HG02798 (cell line): ENCODE measurements at regions not wholly inside any gene's neighbourhood (a gene's known extent, or its start where the extent isn't known, plus 50 kb on each side); places are given as distances from the start of the nearest gene placed in this dataset.

Experiments
- ATAC-seq: cut with Tn5 transposase; IDR thresholded peaks from one replicate; pipeline ENCODE4 v1.9.1; 2021; ENCODE audit warnings: mild to moderate bottlenecking; ENCODE audit not compliant: unreplicated experiment, poor library complexity

- ATAC-seq: no peak
Measured at GRCh38 chr4:54541426-54542118, 116.2 kb upstream of the KIT start.

DNA sequence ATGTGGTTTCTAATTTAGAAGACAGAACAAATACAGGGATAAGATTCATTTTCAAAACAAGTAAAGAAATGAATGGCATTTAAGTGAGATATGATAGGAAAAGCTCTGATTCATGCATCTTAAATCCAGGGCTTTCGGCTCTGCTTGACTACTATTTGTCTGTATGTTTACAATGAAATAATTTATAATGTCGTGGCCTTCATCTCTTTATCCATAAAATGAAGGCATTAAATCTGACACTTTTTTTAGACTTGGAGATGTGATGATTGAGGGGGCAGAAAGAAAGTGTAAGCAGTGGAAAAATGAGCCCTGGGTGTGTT lies 115.7 kb upstream of the KIT start:
- ATAC-seq: no peak

DNA sequence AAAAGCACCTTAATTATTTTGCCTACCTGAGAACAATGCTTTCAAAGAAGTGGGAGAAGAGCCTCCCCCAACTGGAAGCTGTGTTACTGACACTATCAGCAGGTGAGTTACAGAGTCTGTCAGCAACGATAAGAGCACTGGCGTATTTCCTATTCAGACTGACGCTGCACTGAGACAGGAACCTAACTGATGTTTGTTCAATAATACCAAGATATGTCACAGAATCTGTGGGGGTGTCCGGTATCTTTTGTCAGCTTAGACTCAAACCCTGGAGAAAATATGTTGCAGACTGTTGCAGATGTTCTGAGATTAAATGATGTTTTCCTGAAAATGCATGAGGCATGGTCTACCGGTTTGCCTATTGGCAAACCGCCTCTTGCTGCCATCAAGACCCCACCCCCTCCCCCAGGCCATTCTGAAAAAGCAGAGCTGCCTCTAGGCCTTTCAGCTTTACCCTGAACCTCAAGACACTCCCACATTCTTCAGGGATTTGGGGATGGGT lies 115.2 kb upstream of the KIT start:
- no peak for ATAC-seq

- ATAC-seq: no peak
Measured at GRCh38 chr4:54543088-54543795, 114.5 kb upstream of the KIT start.

DNA sequence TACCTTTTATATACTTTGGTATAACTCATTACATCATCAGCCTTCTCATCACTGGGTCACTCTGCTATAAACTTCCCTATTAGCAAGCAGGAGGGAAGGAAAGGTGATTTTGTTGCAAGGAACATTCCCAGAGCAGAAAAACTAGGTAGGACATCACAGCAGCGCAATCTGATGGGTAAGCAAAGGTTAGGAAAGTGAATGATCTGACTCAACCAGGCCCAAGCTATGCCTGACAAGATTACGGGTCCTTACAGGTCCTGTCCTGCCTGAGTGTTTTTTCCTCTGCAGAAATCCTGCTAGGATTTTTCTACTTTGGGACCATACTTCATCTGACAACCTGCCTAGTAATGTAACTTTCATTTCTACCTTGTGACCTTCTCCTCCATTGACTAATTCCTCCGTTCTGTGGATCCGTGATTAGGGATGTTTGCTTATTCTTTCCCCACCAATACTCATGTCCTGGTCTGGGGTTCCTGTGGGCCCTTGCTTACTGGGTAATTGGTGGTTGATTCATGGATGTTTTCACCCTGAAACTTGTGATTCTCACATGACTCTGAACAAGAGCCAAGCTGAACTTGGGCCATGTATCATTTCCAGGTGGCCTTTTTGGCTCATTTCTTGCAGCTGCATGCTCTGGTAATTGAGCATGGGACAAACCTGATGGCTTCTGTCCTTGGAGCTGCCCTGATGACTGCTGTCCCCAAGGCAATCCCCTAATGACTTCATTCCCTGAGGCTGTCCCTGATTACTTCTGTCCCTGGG lies 111.9 kb upstream of the KIT start:
- ATAC-seq: no peak

GRCh38 chr4:54547299-54548097 lies 110.3 kb upstream of the KIT start:
- peak; percentile 60 for ATAC-seq

DNA sequence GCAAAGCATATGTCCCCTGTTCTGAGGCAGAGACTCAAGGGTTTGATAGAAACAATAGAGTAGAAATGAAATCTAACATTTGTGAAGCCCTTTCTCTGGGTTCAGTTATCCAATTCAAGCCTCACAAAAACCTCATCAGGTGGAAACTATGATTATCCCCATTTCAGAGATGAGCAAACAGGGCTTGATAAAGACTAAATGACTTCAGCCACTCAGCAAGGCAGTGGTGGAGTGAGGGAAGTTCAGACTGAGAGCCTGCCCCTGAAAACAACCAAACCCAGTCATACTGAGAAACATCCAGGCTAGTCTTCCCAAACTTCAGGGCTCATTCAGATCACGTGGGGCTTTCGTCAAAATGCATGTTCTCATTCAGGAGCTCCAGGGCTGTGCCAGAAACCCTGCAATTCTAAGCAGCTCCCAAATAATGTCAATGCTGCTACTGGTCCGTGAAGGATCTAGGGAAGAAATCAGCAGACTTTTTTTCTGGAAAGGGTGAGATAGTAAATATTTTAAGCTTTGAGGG lies 109.6 kb upstream of the KIT start:
- peak; percentile 29 for ATAC-seq

DNA sequence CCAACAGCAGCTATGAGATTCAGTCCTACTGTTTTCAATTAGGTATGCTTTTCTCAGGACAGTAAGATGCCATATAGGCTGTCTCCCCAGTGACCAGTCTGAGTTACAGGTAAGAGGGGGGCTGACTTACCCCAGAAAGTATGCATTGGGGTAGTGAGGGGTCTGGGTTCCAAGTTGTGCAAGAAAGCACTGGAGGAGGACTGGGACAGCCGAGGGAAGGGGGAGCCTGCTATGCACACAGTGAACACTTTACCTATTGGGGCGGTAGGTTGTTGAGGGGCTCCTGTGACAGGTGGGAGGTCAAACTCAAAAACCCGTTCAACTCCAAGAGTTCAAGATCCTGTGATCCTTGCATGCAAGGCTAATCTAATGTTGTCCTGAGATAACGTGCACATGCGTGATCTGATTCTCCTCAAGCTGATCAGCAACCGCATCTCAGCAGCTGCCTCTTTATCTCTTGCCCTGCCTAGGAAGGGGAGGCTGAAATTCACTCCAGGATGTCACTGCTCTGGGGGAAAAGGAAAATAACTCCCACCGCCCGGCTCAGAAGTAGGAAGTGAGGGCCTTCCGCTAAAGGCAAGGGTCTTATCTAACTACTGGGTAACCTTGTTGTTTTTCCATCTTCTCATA lies 108.8 kb upstream of the KIT start:
- ATAC-seq: no peak

GRCh38 chr4:54550395-54551171 lies 107.2 kb upstream of the KIT start:
- ATAC-seq: no peak

DNA sequence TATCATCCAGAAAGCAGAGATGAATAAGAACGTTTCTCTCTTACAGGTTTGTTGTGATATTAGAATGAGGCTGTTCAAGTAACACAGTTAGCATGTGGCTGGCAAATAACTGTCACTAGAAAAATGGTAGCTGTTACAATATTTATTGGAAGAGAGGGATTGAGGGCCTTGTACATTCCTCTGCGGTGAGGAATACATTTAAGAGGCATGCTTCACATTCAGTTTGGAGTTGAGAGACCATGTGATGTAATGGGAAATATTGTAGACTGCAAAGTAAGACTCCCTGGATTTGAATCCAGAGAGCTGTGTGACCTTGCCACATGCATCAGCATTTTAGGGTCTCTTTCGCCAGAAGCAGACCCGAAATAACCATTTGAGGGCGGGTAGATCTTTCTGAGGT lies 104.8 kb upstream of the KIT start:
- no peak for ATAC-seq

DNA sequence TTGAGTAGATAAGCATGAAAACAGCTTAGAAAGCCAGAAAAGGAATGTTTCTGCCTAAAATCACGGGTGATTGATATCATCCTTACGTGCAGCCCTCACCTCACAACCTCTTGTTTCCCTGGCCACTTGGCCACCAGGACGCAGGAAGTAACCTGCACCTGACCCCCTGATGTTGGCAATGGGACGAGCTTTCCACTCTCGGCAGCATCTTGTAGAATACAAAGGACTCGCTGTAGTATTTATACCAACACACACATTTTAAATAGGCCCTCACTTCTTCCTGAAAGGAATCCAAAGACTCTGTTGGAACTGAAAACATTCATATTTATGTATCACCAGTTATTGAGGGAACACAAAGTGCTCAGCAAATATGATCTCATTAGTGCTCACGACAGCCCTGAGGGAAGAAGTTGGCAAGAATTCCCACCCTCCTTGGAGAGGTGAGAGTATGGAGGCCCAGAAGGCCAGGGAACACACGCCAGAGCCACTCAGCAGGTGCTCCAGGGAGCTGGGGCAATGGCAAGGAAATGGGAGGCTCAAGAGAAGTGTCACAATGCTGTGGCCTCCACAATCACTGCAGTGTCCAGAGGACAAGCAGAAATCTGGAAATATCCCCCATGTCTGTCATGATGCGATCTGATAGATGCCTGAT lies 103.3 kb upstream of the KIT start:
- no peak for ATAC-seq

DNA sequence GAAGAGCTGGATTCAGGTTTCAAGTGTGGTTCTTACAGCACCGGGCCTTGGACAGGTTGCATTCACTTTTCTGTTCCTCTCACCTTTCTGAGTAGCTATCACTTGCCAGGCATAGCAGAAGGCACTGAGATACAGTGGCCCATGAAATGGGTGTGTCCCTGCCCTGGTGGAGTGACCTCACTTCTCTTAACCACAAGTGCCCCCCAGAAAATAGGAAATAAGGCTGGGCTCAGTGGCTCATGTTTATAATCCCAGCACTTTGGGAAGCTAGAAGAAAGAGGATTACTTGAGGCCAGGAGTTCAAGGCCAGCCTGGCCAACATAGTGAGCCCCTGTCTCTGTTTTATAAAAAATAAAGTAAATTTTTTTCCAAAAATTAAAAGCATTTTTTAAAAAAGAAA lies 101.7 kb upstream of the KIT start:
- ATAC-seq: no peak

DNA sequence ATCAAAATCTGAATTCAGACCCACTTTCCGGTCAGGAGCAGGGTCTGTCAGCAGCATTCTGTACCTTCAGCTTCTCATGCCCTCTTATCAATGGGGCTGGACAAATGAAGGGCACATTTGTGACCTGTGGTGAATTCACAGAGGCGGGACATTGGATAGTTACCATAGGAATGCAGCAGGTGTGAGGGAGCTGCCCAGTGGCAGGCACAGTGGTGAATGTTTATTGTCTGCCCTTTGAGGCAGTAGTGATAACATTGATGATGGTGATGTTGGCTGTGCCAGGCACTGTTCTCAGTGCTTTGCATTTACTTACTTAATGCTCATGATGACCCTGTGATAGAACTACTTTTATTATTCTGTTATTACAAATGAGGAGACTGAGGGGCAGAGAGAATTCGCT lies 101.2 kb upstream of the KIT start:
- no peak for ATAC-seq

DNA sequence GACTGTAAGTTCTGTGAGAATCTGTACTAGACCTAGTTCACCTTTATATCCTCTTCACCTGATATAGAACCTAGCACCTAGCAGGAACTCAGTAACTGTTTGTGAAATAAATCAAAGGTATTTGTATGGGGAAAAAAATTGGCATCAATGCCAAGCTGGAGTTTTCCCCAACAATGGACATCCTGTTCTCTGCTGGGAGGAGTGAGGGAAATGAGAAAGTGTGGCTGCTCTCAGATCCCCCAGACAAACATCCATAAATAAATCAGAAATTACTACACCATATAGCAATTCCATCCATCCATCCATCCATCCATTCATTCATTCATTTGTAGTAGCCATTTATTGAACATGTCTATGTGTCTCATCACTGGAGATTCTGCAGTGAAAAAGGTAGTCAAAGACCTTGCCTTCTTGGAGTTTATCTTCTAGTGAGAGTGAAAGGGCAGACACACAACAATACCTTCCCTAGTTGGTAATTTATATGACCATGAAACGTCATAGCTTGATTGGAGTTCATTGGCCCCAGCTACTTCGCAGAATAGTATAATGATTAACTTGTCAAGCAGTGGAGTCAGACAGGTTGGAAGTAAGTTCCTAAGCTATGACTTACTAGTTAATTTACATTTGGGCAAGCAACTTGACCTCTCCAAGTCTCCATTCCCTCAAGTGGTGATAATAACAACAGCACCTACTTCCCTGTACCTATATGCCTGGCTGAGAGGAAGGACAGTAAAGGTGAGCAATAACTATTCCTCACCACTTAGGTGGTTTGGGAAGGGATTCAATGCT lies 98.7 kb upstream of the KIT start:
- no peak for ATAC-seq

DNA sequence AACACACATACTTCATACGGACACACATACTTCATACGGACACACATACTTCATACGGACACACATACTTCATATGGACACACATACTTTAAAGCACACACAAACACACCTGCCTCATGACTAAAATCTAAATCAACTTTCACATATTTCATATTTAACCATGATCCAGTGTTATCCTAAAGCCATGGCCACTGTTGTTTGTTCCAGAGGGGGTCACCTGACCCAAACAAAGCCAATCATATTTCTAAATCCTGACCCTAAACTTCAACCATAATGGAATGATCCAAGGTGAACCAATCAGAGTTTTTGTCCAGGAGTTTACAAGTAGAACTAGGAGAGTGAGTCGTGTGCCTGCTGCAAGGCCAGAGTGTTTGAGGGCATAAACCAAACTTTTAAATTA lies 97.2 kb upstream of the KIT start:
- ATAC-seq: no peak

- ATAC-seq: no peak
Measured at GRCh38 chr4:54561940-54562339, 95.8 kb upstream of the KIT start.

DNA sequence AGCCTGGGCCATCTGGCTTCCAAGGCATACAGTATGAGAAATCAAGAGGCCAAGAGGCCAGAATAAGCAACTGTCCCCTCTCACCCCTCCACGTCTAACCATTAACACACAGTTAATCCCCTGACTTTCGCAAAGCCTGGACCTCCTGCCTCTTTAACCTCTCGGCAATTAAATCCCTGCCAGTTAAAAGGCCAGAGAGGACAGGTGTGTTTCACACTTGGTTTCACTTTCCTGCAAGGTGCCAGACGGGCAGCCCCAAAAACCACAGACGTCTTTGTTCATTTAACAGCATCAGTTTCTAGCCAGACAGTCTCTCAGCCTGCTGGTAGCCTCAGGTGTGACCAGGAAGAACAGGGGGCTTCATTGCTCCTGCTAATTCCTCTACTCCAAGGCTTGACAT lies 91.1 kb upstream of the KIT start:
- ATAC-seq: peak; percentile 90

- ATAC-seq: no peak
Measured at GRCh38 chr4:54567327-54567726, 90.4 kb upstream of the KIT start.
